SK-N-SH (cell line): ENCODE measurements at regions not wholly inside any gene's neighbourhood (a gene's known extent, or its start where the extent isn't known, plus 50 kb on each side); places are given as distances from the start of the nearest gene placed in this dataset.

Experiments used
- CTCF ChIA-PET: fragments of 300-600, 350-600 bp; formaldehyde crosslinking; extraction: SDS; loops from one replicate; lab custom pipeline; 2021; lab: Yijun Ruan, JAX
- POLR2A ChIA-PET: fragments of 350-600 bp; sonication (Branson Sonifier 250); formaldehyde crosslinking; extraction: SDS; loops from one replicate; lab custom pipeline; 2020; ENCODE audit warnings: antibody characterized with exemption, inconsistent platforms; lab: Yijun Ruan, JAX
- DNase-seq: peaks from one replicate; pipeline ENCODE4 v3.0.0; 2012
- H2AFZ ChIP-seq: fragments of 200-600 bp; sonication (generic); 2 replicates; pipeline ENCODE4 v1.8.1; 2016; ENCODE audit warnings: antibody characterized with exemption, mild to moderate bottlenecking, low read depth
- H3F3A ChIP-seq: fragments of 200-600 bp; sonication (generic); replicated peaks from 2 replicates; pipeline ENCODE3; 2016; ENCODE audit warnings: antibody characterized with exemption, mild to moderate bottlenecking; ENCODE audit not compliant: insufficient read depth
- H3K27ac ChIP-seq, 2 experiments: fragments of 200-500 bp in 1 of 2; fragments of 200-600 bp in 1 of 2; sonication (Bioruptor generic) in 1 of 2; sonication (generic), shearing (Covaris generic) in 1 of 2; 2 replicates each; pipeline versions ENCODE4 v1.5.1 to v1.6.1; 2014 to 2016; ENCODE audit warnings: low read depth in 2 of 2, inconsistent platforms in 1 of 2, low read length in 1 of 2, mild to moderate bottlenecking in 1 of 2, mixed read lengths in 1 of 2
- H3K27me3 ChIP-seq: fragments of 200-600 bp; sonication (generic), shearing (Covaris generic); 2 replicates; pipeline ENCODE4 v1.6.1; 2016; ENCODE audit warnings: mixed run types; ENCODE audit not compliant: insufficient read depth
- H3K36me3 ChIP-seq, 2 experiments: fragments of 200-500 bp in 1 of 2; fragments of 200-600 bp in 1 of 2; sonication (Bioruptor generic) in 1 of 2; sonication (generic) in 1 of 2; replicated peaks in 1 of 2; 2 replicates each; pipeline versions ENCODE3 to v1.5.1; 2014 to 2016; ENCODE audit warnings: low read length in 1 of 2, mild to moderate bottlenecking in 1 of 2; ENCODE audit not compliant: insufficient read depth in 2 of 2, control insufficient read depth in 1 of 2
- H3K4me1 ChIP-seq, 2 experiments: fragments of 200-500 bp in 1 of 2; fragments of 200-600 bp in 1 of 2; sonication (Bioruptor generic) in 1 of 2; sonication (generic), shearing (Covaris generic) in 1 of 2; 2 replicates each; pipeline versions ENCODE4 v1.5.1 to v1.6.1; 2014 to 2016; ENCODE audit warnings: low read depth in 1 of 2, low read length in 1 of 2, mixed run types in 1 of 2; ENCODE audit not compliant: insufficient read depth in 2 of 2, control insufficient read depth in 1 of 2
- H3K4me2 ChIP-seq: fragments of 200-600 bp; sonication (generic), shearing (Covaris generic); 2 replicates; pipeline ENCODE4 v1.6.1; 2017; ENCODE audit warnings: mixed run types
- H3K4me3 ChIP-seq, 2 experiments: fragments of 200-500 bp in 1 of 2; fragments of 200-600 bp in 1 of 2; sonication (Bioruptor generic) in 1 of 2; sonication (generic), shearing (Covaris generic) in 1 of 2; 2 replicates each; pipeline versions ENCODE4 v1.5.1 to v1.8.1; 2014 to 2016; ENCODE audit warnings: low read depth in 2 of 2, inconsistent platforms in 1 of 2, low read length in 1 of 2, mild to moderate bottlenecking in 1 of 2, mixed read lengths in 1 of 2, moderate library complexity in 1 of 2
- H3K79me2 ChIP-seq: fragments of 200-600 bp; sonication (generic); 2 replicates; pipeline ENCODE4 v1.8.1; 2017; ENCODE audit warnings: mild to moderate bottlenecking; ENCODE audit not compliant: insufficient read depth
- H3K9ac ChIP-seq: fragments of 200-600 bp; sonication (generic); 2 replicates; pipeline ENCODE4 v1.6.1; 2017; ENCODE audit warnings: mixed run types
- H3K9me2 ChIP-seq: fragments of 200-600 bp; sonication (generic); 2 replicates; pipeline ENCODE4 v1.6.1; 2017; ENCODE audit warnings: mixed run types
- H3K9me3 ChIP-seq: fragments of 200-600 bp; sonication (generic); 2 replicates; pipeline ENCODE4 v1.6.1; 2017; ENCODE audit warnings: mixed run types, mild to moderate bottlenecking, moderate library complexity
- H4K20me1 ChIP-seq: fragments of 200-600 bp; sonication (generic); 2 replicates; pipeline ENCODE4 v1.6.1; 2017; ENCODE audit warnings: mild to moderate bottlenecking, mixed run types; ENCODE audit not compliant: insufficient read depth
- EZH2phosphoT487 ChIP-seq: fragments of 200-600 bp; sonication (generic); IDR thresholded peaks from 2 replicates; pipeline ENCODE4 v1.6.1; 2017; ENCODE audit warnings: low read depth, mixed run types, mild to moderate bottlenecking, antibody characterized with exemption, moderate library complexity, borderline replicate concordance
- FOXJ3 ChIP-seq: sonication (generic); formaldehyde crosslinking; IDR thresholded peaks from 2 replicates; pipeline ENCODE4 v1.5.1; 2020; ENCODE audit warnings: mild to moderate bottlenecking, missing genetic modification reagents
- GATA2 ChIP-seq: sonication (generic); formaldehyde crosslinking; IDR thresholded peaks from 2 replicates; pipeline ENCODE4 v1.5.0; 2020; ENCODE audit warnings: mild to moderate bottlenecking, missing genetic modification reagents
- JUND ChIP-seq: IDR thresholded peaks from 2 replicates; pipeline ENCODE4 v1.4.0; 2012
- RCOR1 ChIP-seq: fragments of 150-350 bp; IDR thresholded peaks from 2 replicates; pipeline ENCODE4 v1.6.1; 2017; ENCODE audit warnings: antibody characterized with exemption, low read length
- RFX5 ChIP-seq: IDR thresholded peaks from 2 replicates; pipeline ENCODE4 v1.6.1; 2012; ENCODE audit warnings: mild to moderate bottlenecking, improper control_type of control experiment, low read length
- RXRA ChIP-seq: IDR thresholded peaks from 2 replicates; pipeline ENCODE4 v1.4.0; 2012; ENCODE audit warnings: low read depth, mild to moderate bottlenecking, borderline replicate concordance
- TAF1 ChIP-seq: IDR thresholded peaks from 2 replicates; pipeline ENCODE4 v1.6.1; 2012; ENCODE audit warnings: low read depth, mild to moderate bottlenecking, low read length, moderate library complexity, borderline replicate concordance
- TCF12 ChIP-seq: IDR thresholded peaks from 2 replicates; pipeline ENCODE4 v1.4.0; 2012
- WGBS: methylation state at CpG from one replicate; pipeline ENCODE4 v1.1.6; 2017; ENCODE audit warnings: low lambda C conversion rate; 5-methylcytosine and 5-hydroxymethylcytosine counted together
- TF ChIP-seq, protein P1 (sequence below): IDR thresholded peaks from 2 replicates; pipeline ENCODE4; 2012
- TF ChIP-seq, protein P2 (sequence below): fragments of 150-350 bp; IDR thresholded peaks from 2 replicates; pipeline ENCODE4 v1.6.1; 2017; ENCODE audit warnings: antibody characterized with exemption, low read length, low read depth, borderline replicate concordance
- TF ChIP-seq, protein P3 (sequence below): IDR thresholded peaks from 2 replicates; pipeline ENCODE4 v1.6.1; 2012; ENCODE audit warnings: mild to moderate bottlenecking, low read depth, low read length, moderate library complexity

- no peak overlapping the region for H3K9ac ChIP-seq
- H3K4me2 ChIP-seq, result no peak overlapping the region
- DNase-seq, result no peak
- CTCF ChIA-PET, result no interaction called here
- H3K27ac ChIP-seq, result no peak overlapping the region
- H3F3A ChIP-seq, result peaks cover 15% of the 10 kb centered on the region
- WGBS, result 91% methylated on average over 9 of the region's 9 CpGs
- TF ChIP-seq, protein P1, sequence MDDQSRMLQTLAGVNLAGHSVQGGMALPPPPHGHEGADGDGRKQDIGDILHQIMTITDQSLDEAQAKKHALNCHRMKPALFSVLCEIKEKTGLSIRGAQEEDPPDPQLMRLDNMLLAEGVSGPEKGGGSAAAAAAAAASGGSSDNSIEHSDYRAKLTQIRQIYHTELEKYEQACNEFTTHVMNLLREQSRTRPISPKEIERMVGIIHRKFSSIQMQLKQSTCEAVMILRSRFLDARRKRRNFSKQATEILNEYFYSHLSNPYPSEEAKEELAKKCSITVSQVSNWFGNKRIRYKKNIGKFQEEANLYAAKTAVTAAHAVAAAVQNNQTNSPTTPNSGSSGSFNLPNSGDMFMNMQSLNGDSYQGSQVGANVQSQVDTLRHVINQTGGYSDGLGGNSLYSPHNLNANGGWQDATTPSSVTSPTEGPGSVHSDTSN, result no peak
- TF ChIP-seq, protein P2, sequence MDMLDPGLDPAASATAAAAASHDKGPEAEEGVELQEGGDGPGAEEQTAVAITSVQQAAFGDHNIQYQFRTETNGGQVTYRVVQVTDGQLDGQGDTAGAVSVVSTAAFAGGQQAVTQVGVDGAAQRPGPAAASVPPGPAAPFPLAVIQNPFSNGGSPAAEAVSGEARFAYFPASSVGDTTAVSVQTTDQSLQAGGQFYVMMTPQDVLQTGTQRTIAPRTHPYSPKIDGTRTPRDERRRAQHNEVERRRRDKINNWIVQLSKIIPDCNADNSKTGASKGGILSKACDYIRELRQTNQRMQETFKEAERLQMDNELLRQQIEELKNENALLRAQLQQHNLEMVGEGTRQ, result no peak
- TF ChIP-seq FOXJ3 (no peak), RFX5 (no peak), RXRA (no peak), TAF1 (no peak), RCOR1 (no peak)
- TF ChIP-seq, protein P3, sequence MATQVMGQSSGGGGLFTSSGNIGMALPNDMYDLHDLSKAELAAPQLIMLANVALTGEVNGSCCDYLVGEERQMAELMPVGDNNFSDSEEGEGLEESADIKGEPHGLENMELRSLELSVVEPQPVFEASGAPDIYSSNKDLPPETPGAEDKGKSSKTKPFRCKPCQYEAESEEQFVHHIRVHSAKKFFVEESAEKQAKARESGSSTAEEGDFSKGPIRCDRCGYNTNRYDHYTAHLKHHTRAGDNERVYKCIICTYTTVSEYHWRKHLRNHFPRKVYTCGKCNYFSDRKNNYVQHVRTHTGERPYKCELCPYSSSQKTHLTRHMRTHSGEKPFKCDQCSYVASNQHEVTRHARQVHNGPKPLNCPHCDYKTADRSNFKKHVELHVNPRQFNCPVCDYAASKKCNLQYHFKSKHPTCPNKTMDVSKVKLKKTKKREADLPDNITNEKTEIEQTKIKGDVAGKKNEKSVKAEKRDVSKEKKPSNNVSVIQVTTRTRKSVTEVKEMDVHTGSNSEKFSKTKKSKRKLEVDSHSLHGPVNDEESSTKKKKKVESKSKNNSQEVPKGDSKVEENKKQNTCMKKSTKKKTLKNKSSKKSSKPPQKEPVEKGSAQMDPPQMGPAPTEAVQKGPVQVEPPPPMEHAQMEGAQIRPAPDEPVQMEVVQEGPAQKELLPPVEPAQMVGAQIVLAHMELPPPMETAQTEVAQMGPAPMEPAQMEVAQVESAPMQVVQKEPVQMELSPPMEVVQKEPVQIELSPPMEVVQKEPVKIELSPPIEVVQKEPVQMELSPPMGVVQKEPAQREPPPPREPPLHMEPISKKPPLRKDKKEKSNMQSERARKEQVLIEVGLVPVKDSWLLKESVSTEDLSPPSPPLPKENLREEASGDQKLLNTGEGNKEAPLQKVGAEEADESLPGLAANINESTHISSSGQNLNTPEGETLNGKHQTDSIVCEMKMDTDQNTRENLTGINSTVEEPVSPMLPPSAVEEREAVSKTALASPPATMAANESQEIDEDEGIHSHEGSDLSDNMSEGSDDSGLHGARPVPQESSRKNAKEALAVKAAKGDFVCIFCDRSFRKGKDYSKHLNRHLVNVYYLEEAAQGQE, result no peak
- H3K27me3 ChIP-seq, result no peaks in the 10 kb centered on the region
- no peak overlapping the region for H3K4me3 ChIP-seq
- H3K9me3 ChIP-seq, result no peaks in the 10 kb centered on the region
- no peak overlapping the region for H2AFZ ChIP-seq
- H3K79me2 ChIP-seq, result no peaks in the 10 kb centered on the region
- peaks cover 14 to 29% of the 10 kb centered on the region in 2 experiments; a peak in 3 of 4 replicates for H3K4me1 ChIP-seq
- no peaks in the 10 kb centered on the region for H3K9me2 ChIP-seq
- POLR2A ChIA-PET, result no interaction called here
- no peaks in the 10 kb centered on the region for H3K36me3 ChIP-seq
- no peaks in the 10 kb centered on the region for H4K20me1 ChIP-seq
These were observed 392.9 kb upstream of the SALL1 start for GRCh38 chr16:51543971-51544370.

DNA sequence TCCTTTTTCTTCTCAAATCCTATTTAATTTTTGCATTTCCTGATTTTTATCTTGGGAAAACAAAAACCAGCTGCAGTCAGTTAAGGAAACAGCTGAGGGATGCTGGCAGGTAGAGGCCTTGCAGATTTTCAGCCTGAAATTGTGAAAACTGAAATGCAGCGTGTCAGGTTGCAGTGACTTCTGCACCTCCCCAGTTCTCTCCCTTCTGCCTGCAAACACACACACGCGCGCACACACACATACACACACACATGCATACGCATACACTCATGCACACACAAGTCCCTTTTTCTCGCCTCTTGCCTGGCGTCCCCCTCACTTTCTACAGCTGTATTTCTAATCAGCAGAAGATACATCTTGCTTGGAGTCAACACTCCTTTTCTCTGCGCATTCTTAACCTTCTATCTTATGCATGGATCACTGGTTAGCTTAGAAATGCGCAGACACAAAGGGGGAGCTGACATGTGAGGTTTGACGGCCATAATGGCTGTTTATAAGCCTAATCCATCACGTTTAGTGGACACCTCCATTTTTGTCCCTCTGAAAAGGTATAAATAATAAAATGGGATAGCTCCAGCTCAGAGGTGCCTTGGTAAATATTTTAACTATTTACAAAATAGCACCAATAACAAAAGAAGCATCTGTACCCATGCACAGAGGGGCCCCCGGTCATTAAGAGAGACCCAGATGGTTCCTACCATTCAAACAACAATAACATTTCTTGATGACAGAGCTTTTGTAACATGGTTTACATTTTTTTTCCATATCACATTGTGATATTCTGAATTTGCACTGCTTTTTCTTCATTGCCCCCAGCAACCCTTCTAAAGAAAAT is 392.1 kb upstream of the SALL1 start:
- Histone ChIP-seq H3K9me2 (no peaks in the 10 kb centered on the region), H3K27me3 (no peaks in the 10 kb centered on the region), H3K27ac (no peak overlapping the region), H3K9me3 (no peaks in the 10 kb centered on the region), H3K79me2 (no peaks in the 10 kb centered on the region), H3K4me3 (no peak overlapping the region), H3K9ac (no peak overlapping the region), H3F3A (peaks cover 23% of the 10 kb centered on the region), H2AFZ (0 out of 2 replicates have a peak overlapping the region, but pooled peaks have one; percentile 2), H3K4me2 (no peak overlapping the region), H3K4me1 (peaks cover 18 to 29% of the 10 kb centered on the region in 2 experiments; a peak in 3 of 4 replicates), H4K20me1 (no peaks in the 10 kb centered on the region), H3K36me3 (no peaks in the 10 kb centered on the region)
- WGBS, result 96% methylated on average over 12 of the region's 12 CpGs
- ChIA-PET CTCF (interaction anchor here (0.8 to 1.0 kb wide), 2 partner anchors 12 to 75 kb away, joined by 3 read pairs; no protein-coding TSS in a partner anchor), POLR2A (no interaction called here)
- DNase-seq, result peak; percentile 26
- TF ChIP-seq, protein P1, result 0 out of 2 replicates have a peak, but pooled peaks have one; percentile 20
- TF ChIP-seq JUND (no peak), EZH2phosphoT487 (no peak), GATA2 (CRISPR knock-in tag) (peak; percentile 65), TCF12 (peak; percentile 62; the same call in 1 of the 2 replicates)
